Activated B cell treated with CpG ODN at 0.5 μM for 24 hours (primary cell): ENCODE measurements at regions not wholly inside any gene's neighbourhood (a gene's known extent, or its start where the extent isn't known, plus 50 kb on each side); places are given as distances from the start of the nearest gene placed in this dataset.

Source experiments
- ATAC-seq: fragments of 200-7000 bp; cut with Tn5 transposase; one replicate; pipeline ENCODE4 v1.10.0; 2021; ENCODE audit warnings: low read depth, mild to moderate bottlenecking, moderate library complexity
- CTCF ChIA-PET: fragments of 350-600 bp; sonication (Branson Sonifier 250); formaldehyde crosslinking; loops from one replicate; lab custom pipeline; 2021; ENCODE audit warnings: antibody characterized with exemption; lab: Charles Lee
- POLR2A ChIA-PET: fragments of 350-600 bp; sonication (Branson Sonifier 250); formaldehyde crosslinking; loops from one replicate; lab custom pipeline; 2021; ENCODE audit warnings: antibody characterized with exemption; lab: Charles Lee
- DNase-seq: peaks from one replicate; pipeline ENCODE4 v3.0.0; 2022
- H3K27ac Mint-ChIP-seq: one replicate; pipeline ENCODE4 v1.8.0; 2020; ENCODE audit warnings: mixed read lengths
- H3K27me3 Mint-ChIP-seq: one replicate; pipeline ENCODE4 v1.8.0; 2021; ENCODE audit warnings: mixed read lengths
- H3K36me3 Mint-ChIP-seq: one replicate; pipeline ENCODE4 v1.8.0; 2021; ENCODE audit warnings: low read depth, mixed read lengths
- H3K4me1 Mint-ChIP-seq: one replicate; pipeline ENCODE4 v1.8.0; 2021; ENCODE audit warnings: mixed read lengths
- H3K4me3 Mint-ChIP-seq: one replicate; pipeline ENCODE4 v1.8.0; 2020; ENCODE audit warnings: mild to moderate bottlenecking, mixed read lengths
- H3K9me3 Mint-ChIP-seq: one replicate; pipeline ENCODE4 v1.8.0; 2020; ENCODE audit warnings: mixed read lengths
- CTCF ChIP-seq: fragments of 200-600 bp; IDR thresholded peaks from one replicate; pipeline ENCODE4 v1.8.0; 2022; ENCODE audit warnings: antibody characterized with exemption, mild to moderate bottlenecking
- intact Hi-C: fragments of 100-400 bp; cut with micrococcal nuclease; formaldehyde crosslinking; loops from one replicate; pipeline ENCODE4 v1.15.1; 2024

- TF ChIP-seq CTCF: no peak
- Mint-ChIP-seq H3K27ac (no peak overlapping the region), H3K4me3 (no peak overlapping the region), H3K27me3 (peaks cover 18% of the 10 kb centered on the region), H3K9me3 (no peaks in the 10 kb centered on the region), H3K4me1 (no peaks in the 10 kb centered on the region), H3K36me3 (no peaks in the 10 kb centered on the region)
- CTCF ChIA-PET: no interaction called here
- DNase-seq (no peak), ATAC-seq (no peak)
- intact Hi-C loops: no loop called here
- POLR2A ChIA-PET: no interaction called here
Observed at GRCh38 chr10:120016906-120017305, 124.4 kb downstream of the SEC23IP start.

- no peak for ATAC-seq
Observed at GRCh38 chr10:120017733-120018417, 125.3 kb downstream of the SEC23IP start.

GRCh38 chr10:120018695-120019094, 126.2 kb downstream of the SEC23IP start:
- ATAC-seq (no peak), DNase-seq (no peak)
- CTCF ChIA-PET: no interaction called here
- Mint-ChIP-seq H3K27me3 (peaks cover 16% of the 10 kb centered on the region), H3K9me3 (no peaks in the 10 kb centered on the region), H3K27ac (no peak overlapping the region), H3K36me3 (no peaks in the 10 kb centered on the region), H3K4me3 (no peak overlapping the region), H3K4me1 (no peaks in the 10 kb centered on the region)
- TF ChIP-seq CTCF: no peak
- POLR2A ChIA-PET: no interaction called here
- intact Hi-C loops: no loop called here

More at GRCh38 chr10:120017733-120018417, 125.3 kb downstream of the SEC23IP start:
- ChIA-PET CTCF (no interaction called here), POLR2A (no interaction called here)
- Mint-ChIP-seq H3K27me3 (peaks cover 16% of the 10 kb centered on the region), H3K4me1 (no peaks in the 10 kb centered on the region), H3K36me3 (no peaks in the 10 kb centered on the region), H3K27ac (no peak overlapping the region), H3K4me3 (no peak overlapping the region), H3K9me3 (no peaks in the 10 kb centered on the region)
- no peak for DNase-seq
- intact Hi-C loops: no loop called here
- TF ChIP-seq CTCF: no peak

- Mint-ChIP-seq H3K27me3 (peaks cover 16% of the 10 kb centered on the region), H3K4me3 (no peak overlapping the region), H3K4me1 (no peaks in the 10 kb centered on the region), H3K27ac (no peak overlapping the region), H3K9me3 (no peaks in the 10 kb centered on the region), H3K36me3 (no peaks in the 10 kb centered on the region)
- intact Hi-C loops: no loop called here
- ATAC-seq (no peak), DNase-seq (no peak)
- no peak for TF ChIP-seq CTCF
- ChIA-PET CTCF (no interaction called here), POLR2A (no interaction called here)
Observed at GRCh38 chr10:120019568-120019967, 127.0 kb downstream of the SEC23IP start.

- ChIA-PET CTCF (no interaction called here), POLR2A (no interaction called here)
- Mint-ChIP-seq H3K9me3 (no peaks in the 10 kb centered on the region), H3K27ac (no peak overlapping the region), H3K4me1 (no peaks in the 10 kb centered on the region), H3K27me3 (peaks cover 11% of the 10 kb centered on the region), H3K36me3 (no peaks in the 10 kb centered on the region), H3K4me3 (no peak overlapping the region)
- DNase-seq: no peak
- intact Hi-C loops: no loop called here
- ATAC-seq: no peak
- TF ChIP-seq CTCF: no peak
Observed at GRCh38 chr10:120022357-120022756, 129.8 kb downstream of the SEC23IP start.
